SKM-1 (cell line): ENCODE measurements at regions not wholly inside any gene's neighbourhood (a gene's known extent, or its start where the extent isn't known, plus 50 kb on each side); places are given as distances from the start of the nearest gene placed in this dataset.

Source experiments
- DNase-seq: peaks from one replicate; lab custom pipeline; 2025; ENCODE audit not compliant: unreplicated experiment; lab: John Stamatoyannopoulos, UW

DNA sequence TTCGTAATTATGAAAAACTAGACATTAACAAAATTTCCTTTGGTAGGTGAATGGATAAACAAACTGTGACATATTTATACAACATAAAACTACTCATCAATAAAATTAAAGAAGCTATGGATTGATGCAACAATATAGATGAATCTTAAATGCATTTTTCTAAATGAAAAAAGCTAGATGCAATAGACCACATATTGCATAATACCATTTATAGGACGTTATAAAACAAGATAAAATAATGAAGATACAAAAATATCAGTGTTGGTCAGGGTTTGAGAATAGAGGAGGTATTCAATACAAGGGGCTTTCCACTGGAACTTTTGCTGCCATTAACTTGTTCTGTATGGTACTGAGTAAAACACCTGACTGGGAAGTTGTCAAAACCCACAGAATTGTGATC is 314.4 kb downstream of the GRB14 start:
- DNase-seq, result no peak

GRCh38 chr2:164302786-164303185 is 318.5 kb downstream of the GRB14 start:
- DNase-seq, result no peak

GRCh38 chr2:164288235-164288634 is 333.0 kb downstream of the GRB14 start:
- no peak for DNase-seq

DNA sequence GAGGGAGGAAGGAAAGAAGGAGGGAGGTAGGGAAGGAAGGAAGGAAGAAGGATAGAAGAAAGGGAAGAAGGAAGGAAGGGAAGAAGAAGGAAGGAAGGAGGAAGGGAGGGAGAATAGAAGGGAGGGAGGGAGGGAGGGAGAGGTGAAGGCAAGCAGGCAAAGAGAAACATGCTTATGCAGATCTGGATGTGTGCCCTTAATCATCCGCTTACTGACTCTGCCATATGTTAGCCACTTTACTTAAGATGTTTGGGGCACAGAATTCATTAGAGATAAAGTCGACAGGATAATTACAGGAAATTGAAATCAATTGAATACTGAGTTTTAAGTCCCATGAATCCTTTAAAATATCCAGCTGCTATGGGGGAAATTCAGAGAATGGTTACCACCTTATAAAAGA is 334.2 kb downstream of the GRB14 start:
- no peak for DNase-seq

DNA sequence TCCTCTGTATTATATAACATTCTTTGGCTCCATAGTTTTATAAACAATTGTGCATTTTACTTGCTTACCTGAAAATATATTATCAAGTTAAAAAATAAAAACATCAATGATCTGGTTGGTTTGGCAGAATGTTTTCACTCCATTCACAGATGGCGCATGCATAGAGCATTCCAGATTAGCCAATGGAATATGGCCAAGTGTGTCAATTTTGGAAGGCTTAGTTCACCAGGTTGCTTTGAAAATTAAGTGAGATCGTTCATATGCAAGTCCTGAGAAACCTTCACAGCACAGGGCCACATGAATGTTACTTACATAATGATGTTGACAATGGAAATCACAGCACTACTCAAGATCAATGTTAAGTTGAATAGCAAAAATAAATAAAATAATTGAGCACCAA is 335.7 kb downstream of the GRB14 start:
- DNase-seq, result no peak

GRCh38 chr2:164281896-164282295 is 339.4 kb downstream of the GRB14 start:
- no peak for DNase-seq

GRCh38 chr2:164275659-164276058 is 345.6 kb downstream of the GRB14 start:
- no peak for DNase-seq

DNA sequence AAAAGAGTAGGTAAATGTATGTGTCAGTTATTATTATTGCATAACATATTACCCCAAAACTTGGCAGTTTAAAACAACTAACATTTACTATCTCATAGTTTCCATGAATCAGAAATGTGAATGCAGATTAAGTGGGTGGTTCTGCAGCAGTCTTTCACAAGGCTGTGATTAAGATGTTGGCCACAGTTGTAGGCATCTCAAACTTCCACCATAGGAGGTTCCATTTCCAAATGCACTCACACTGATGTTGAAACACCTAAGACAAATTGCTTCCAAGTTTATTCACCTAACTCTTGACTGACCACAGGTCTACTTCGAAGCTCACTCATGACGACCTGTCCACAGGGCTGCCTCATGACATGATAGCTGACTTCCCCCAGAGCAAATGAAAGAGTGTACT is 360.8 kb downstream of the GRB14 start:
- no peak for DNase-seq

- DNase-seq, result no peak
These were observed 363.5 kb downstream of the GRB14 start for GRCh38 chr2:164257742-164258141.

DNA sequence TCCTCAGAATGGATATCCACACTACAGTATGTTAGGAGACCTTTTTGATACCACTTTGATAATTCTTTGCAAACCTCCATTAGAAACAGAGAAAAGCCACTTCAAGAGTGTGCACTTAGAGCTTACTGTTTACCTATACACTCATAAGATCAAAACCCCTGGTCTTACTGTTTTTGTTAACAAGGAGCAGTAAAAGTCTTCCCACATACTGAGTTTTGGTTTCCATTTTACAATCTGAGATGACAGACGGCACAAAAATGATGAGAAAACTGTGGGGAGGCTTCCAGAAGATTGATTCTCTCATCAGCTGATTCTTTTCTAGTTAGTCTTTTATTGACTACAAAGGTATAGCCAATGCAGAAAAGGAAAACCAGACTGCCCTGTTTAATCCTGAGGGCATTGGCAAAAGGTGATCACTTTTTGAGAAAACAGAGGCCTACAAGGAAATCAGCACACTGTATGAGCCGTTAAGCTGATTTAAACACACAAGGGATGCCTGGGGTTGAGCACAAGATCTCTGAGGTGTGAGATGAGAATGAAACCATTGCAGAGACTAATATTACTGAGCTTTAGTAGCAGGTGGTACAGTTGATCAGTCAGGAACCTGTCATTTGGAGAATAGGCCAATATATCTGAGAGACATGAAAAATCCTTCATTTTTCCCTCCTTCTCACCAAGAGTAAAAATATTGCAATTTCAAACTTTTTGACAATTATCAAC is 368.6 kb downstream of the GRB14 start:
- DNase-seq, result no peak

DNA sequence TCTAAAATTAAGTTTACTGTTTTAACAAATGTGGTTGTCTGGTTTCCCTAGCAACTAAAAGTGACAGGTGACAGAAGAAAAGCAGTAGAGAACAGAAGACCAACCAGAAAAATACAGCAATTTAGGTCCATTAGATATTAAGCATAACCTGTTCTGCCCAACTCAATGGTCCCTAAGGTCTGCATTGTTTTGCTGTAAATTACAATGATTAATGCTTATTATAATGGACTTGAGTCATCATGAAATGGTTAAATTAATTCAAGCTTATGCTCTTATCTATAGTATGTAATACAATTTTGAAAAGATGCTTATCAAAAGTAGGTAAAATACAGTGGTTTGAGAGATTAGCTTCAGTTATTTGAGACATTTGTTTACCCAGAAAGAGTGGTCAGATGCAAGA is 378.0 kb downstream of the GRB14 start:
- DNase-seq, result no peak

- no peak for DNase-seq
These were observed 378.9 kb downstream of the GRB14 start for GRCh38 chr2:164242409-164242808.

DNA sequence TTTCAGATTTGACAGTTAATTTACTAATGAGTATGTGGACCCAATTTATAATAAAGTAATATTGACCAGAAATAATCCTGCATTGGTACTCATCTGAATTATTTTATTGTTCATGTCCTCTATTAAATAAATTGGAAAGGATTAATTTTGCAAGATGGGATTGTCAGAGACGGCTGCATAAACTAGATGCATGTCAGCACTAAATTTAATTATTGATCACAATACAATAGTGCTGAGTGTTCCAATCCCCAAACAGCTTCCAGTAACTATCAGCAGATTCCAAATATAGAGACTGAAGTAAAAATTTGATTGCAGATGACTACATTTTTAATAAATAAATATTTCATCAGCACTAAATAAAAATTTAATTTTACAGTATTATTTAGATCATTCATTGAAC is 387.2 kb downstream of the GRB14 start:
- DNase-seq, result no peak

DNA sequence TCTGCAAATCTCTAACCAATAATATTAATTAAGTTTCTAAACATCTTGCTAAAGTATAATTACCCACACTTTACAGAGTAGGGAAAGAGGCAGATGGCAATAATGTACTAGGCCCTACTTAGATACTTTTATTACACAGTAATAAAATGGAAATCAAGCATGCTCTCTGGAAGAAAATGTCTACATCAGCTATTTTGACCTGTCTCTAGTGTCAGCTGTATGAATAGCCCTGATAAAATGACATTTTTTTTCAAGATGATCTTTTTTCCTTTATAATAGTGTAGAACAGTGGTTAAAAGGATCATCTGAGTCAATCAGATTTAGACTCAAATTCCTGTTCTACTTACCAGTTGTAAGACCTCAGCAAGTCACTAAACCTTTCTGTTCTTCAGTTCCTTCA is 397.3 kb downstream of the GRB14 start:
- DNase-seq, result no peak

DNA sequence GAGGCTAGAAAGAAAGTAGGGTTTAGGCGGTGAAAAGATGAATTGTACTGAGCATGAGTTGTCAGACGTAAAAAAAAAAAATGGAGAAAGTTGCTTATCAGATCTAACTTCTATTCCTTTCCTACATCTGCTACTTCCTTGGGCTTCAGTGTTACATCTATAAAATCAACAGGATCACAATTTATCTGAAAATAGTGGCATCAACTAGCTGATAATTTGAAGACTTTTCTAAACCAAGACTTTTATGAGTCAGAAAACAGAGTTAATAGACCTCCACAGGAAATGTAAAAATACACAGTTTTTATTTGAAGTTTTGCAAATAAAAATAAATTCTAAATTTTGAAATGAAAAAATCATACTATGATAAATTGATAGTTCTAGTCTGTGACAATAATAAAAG is 399.8 kb downstream of the GRB14 start:
- no peak for DNase-seq

- DNase-seq, result no peak
These were observed 401.0 kb downstream of the GRB14 start for GRCh38 chr2:164220265-164220664.

- no peak for DNase-seq
These were observed 407.4 kb downstream of the GRB14 start for GRCh38 chr2:164213916-164214315.

- no peak for DNase-seq
These were observed 415.9 kb downstream of the GRB14 start for GRCh38 chr2:164205347-164205746.

GRCh38 chr2:164203131-164203530 is 418.2 kb downstream of the GRB14 start:
- DNase-seq, result no peak

GRCh38 chr2:164198256-164198655 is 423.0 kb downstream of the GRB14 start:
- DNase-seq, result no peak

DNA sequence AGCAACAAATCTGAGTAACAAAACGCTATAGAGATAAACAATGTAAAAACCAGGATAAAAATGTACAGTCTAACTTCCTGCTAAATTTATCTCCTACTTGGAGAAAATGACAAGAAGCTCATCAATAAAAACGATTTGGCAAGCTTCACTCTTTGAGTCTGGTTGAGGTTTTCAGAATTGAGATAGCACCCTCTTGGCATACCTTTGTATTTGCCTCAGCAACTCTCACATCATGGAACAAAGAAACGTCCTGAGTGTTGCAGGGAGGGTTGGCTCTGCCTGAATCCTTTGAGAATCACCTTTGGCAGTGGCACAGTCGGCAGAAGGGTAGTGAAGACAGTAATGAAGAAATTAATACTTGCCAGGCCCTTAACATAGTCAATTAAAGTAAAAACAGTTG is 430.6 kb downstream of the GRB14 start:
- no peak for DNase-seq

DNA sequence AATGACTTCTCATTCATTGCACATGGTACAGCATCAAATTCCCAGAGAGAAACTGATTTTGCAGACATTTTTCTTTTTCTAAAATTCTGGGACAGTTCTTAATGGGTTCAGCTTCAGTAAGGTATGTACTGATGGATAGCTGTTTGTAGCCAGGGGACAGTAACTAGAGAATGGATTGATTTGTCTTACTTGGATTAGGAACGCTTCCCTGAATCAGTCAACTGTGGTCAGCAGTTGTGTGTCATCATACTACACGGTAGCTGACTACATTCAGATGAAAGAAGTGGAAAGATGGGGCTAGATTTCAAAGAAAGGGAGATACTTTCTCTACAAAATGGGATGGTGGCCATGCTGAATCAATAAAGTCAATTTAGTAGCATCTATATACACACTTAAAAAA is 431.4 kb downstream of the GRB14 start:
- no peak for DNase-seq

- no peak for DNase-seq
These were observed 434.2 kb downstream of the GRB14 start for GRCh38 chr2:164187121-164187520.
